Esophagus squamous epithelium (tissue), 5 donors: ENCODE measurements at regions not wholly inside any gene's neighbourhood (a gene's known extent, or its start where the extent isn't known, plus 50 kb on each side); places are given as distances from the start of the nearest gene placed in this dataset.
A peak's percentile ranks its signal among the peaks of the same experiment; 100 is the strongest.

ENCODE experiments used
- DNase-seq: peaks from one replicate; lab custom pipeline; 2025; lab: John Stamatoyannopoulos, UW
- H3K27ac ChIP-seq, 4 donors: fragments of 200-600 bp; sonication (generic); one replicate each; pipeline ENCODE4 v1.5.1; 2016 to 2019; ENCODE audit warnings: mild to moderate bottlenecking in 1 of 4
- H3K27me3 ChIP-seq, 4 donors: fragments of 200-600 bp; sonication (generic); 1 replicate in 3 of 4; 2 replicates in 1 of 4; pipeline versions ENCODE4 v1.5.1 to v1.6.0; 2017 to 2021; ENCODE audit warnings: antibody characterized with exemption in 1 of 4
- H3K36me3 ChIP-seq, 3 donors: fragments of 200-600 bp; sonication (generic); one replicate each; pipeline ENCODE4 v1.5.1; 2016 to 2019
- H3K4me1 ChIP-seq, 3 donors: fragments of 200-600 bp; sonication (generic); one replicate each; pipeline ENCODE4 v1.5.1; 2017 to 2019
- H3K4me3 ChIP-seq, 4 donors: fragments of 200-600 bp; sonication (generic); 1 replicate in 3 of 4; 2 replicates in 1 of 4; pipeline ENCODE4 v1.5.1; 2016 to 2019; ENCODE audit warnings: mild to moderate bottlenecking in 2 of 4, moderate library complexity in 1 of 4
- H3K9me3 ChIP-seq, 3 donors: fragments of 200-600 bp; sonication (generic); one replicate each; pipeline ENCODE4 v1.5.1; 2016 to 2019
- CTCF ChIP-seq, 6 experiments: fragments of 450-650 bp in 4 of 6; fragments of 200-600 bp in 2 of 6; sonication (generic) in 2 of 6; IDR thresholded peaks; one replicate each; pipeline ENCODE4 v1.5.1; 2016 to 2019; ENCODE audit warnings: antibody characterized with exemption in 6 of 6, mild to moderate bottlenecking in 4 of 6, moderate library complexity in 4 of 6
- POLR2A ChIP-seq, 4 donors: fragments of 450-650 bp; IDR thresholded peaks; one replicate each; pipeline ENCODE4 v1.6.1; 2017; ENCODE audit warnings: antibody characterized with exemption in 4 of 4, mild to moderate bottlenecking in 4 of 4, moderate library complexity in 3 of 4
- WGBS, 2 donors: methylation state at CpG; one replicate each; pipeline ENCODE4 v1.1.5; 2018; 5-methylcytosine and 5-hydroxymethylcytosine counted together
- intact Hi-C: fragments of 100-400 bp; cut with DNase I; formaldehyde crosslinking; loops from one replicate; pipeline ENCODE4 v1.15.0; 2022
- small RNA-seq, 4 donors: library from RNA; depleted of rRNA; stranded (forward); fragments of <200 nt; gene quantifications; one replicate each; pipeline ENCODE3, GENCODE V24; 2016
- donor health status: DM: yes; HTN: yes; CAD: no.

- intact Hi-C loops: no loop called here
- H3K27ac ChIP-seq: peak overlapping the region in 1 of 4 donors; percentile 28
- H3K9me3 ChIP-seq: no peaks in the 10 kb centered on the region
- no peak for DNase-seq
- 36 to 78% methylated on average over 7 to 8 of the region's 9 CpGs for WGBS, 2 donors
- no peak overlapping the region for H3K4me3 ChIP-seq
- no peaks in the 10 kb centered on the region for H3K27me3 ChIP-seq
- H3K4me1 ChIP-seq: peaks cover 0 to 5% (median 0%) of the 10 kb centered on the region in 3 donors
- no peak for TF ChIP-seq CTCF (IDR thresholded peaks at IDR 0.05)
- no peak for TF ChIP-seq POLR2A (IDR thresholded peaks at IDR 0.05)
- no peaks in the 10 kb centered on the region for H3K36me3 ChIP-seq
These were observed 75.9 kb upstream of the RGS6 start for GRCh38 chr14:71856199-71856919.

DNA sequence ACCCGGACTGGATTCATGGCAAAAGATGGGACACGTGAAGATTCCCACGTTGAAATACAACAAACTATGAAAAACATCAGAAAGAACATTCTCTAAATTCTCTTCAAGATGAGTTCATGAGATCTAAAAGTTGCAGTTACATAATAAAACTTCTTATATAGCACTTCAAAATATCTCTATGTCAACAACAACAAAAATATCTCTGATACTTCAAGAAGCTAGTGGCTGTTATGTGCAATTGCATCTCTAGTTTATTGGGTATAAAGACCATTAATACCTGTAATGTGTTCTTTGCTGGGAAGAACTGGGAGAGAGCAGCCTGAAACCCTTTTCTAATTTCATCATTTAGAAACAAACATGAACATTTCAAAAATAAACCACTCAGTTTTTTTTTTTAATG is 69.2 kb upstream of the RGS6 start:
- intact Hi-C loops: no loop called here
- Histone ChIP-seq H3K9me3 (no peaks in the 10 kb centered on the region), H3K4me1 (no peaks in the 10 kb centered on the region), H3K27ac (no peak overlapping the region), H3K4me3 (no peak overlapping the region), H3K36me3 (no peaks in the 10 kb centered on the region), H3K27me3 (no peaks in the 10 kb centered on the region)
- DNase-seq: no peak
- TF ChIP-seq CTCF (IDR thresholded peaks at IDR 0.05) (no peak), POLR2A (IDR thresholded peaks at IDR 0.05) (no peak)
- 70 to 80% methylated on average over 3 of the region's 3 CpGs for WGBS, 2 donors

DNA sequence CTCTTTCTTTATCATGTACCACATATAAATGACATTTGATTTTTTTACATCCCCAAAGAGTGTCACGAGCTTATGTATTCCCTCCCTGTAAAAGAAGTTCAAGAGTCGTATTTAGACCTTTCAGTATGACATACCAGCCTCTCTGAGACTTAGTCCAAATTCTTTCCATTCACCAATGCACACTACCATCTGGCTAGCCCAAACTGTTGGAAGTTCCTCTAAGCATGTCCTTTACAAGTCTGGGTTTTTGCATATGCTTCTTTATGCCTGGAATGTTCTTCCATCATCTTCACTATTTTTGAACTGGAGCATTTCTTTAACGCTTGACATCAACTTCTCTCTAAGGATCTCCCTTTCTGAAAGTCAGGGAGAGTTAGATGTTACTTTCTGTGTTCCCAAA is 68.5 kb upstream of the RGS6 start:
- H3K4me1 ChIP-seq: no peaks in the 10 kb centered on the region
- no peaks in the 10 kb centered on the region for H3K9me3 ChIP-seq
- intact Hi-C loops: no loop called here
- DNase-seq: no peak
- H3K36me3 ChIP-seq: no peaks in the 10 kb centered on the region
- 65 to 76% methylated on average over 3 of the region's 3 CpGs for WGBS, 2 donors
- H3K4me3 ChIP-seq: no peak overlapping the region
- H3K27me3 ChIP-seq: no peaks in the 10 kb centered on the region
- no peak overlapping the region for H3K27ac ChIP-seq
- TF ChIP-seq POLR2A (IDR thresholded peaks at IDR 0.05): no peak
- no peak for TF ChIP-seq CTCF (IDR thresholded peaks at IDR 0.05)

Small RNA genes in the stretch of these regions (small RNA-seq; reads per million reads assigned to genes)
- gene RN7SL683P: 0 reads per million in 4 donors
- gene SNORD56B: 0 reads per million in 4 donors
